NCI-H82 treated with DMSO at 0.1 percent for 48 hours (cell line): ENCODE measurements at regions not wholly inside any gene's neighbourhood (a gene's known extent, or its start where the extent isn't known, plus 50 kb on each side); places are given as distances from the start of the nearest gene placed in this dataset.

Source experiments
- DNase-seq: peaks from one replicate; lab custom pipeline; 2025; ENCODE audit not compliant: unreplicated experiment; lab: John Stamatoyannopoulos, UW

DNA sequence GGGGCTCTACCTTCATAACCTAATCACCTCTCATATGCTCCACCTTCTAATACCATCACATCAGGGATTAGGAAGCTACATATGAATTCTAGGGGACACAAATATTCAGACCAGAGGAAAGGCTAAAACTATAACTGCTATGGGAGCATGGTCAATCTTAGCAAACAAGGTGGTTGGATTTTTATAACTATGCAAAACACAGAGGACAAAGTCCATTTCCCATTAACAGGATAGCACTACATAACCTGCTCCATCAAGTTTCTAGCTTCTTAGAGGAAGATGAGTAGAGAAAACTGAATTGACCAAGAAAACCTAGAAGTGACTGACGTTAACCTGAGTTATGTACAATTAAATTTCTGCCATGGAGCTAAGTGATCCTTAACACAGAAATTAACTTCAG is 398.6 kb downstream of the TBL1XR1 start:
- no peak for DNase-seq

DNA sequence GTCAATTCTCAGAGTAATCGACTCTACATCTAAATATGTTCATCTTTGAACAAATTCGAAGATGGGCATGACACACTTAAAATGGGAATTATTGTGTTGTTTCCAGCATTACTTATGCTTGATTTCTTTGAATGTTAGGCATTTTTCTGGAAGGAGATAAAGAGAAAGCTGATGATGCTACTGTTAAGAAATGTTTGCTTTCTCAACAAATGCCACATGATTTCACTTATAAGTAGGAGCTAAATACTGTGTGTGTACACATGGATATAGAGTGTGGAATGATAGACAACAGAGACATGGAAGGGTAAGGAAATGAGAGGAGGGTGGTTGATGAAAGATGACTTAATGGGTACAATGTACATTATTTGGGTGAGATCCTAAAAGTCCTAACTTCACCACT is 400.9 kb downstream of the TBL1XR1 start:
- no peak for DNase-seq

GRCh38 chr3:176795891-176796290 is 401.4 kb downstream of the TBL1XR1 start:
- no peak for DNase-seq

DNA sequence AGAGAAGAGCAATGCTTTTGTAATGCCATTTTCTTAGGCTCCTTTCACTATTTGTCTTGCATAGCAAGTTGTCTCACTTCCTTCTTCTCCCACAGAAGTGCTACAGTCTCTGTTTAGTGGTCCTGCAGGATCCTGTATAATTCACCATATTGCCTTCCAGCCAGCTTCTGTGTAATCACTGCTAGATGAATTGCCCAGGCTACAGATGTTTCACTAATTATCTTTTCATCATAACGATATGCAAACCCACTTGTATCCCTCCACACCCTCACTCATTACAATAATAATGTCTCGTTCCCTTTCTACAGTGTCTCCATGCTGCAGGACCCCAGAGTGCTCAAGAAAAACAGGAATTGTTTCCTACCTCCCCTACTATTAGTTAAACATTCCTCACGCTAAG is 402.9 kb downstream of the TBL1XR1 start:
- no peak for DNase-seq

- no peak for DNase-seq
Observed at GRCh38 chr3:176789947-176790346, 407.3 kb downstream of the TBL1XR1 start.

- DNase-seq, result no peak
Observed at GRCh38 chr3:176789281-176789705, 408.0 kb downstream of the TBL1XR1 start.

GRCh38 chr3:176787506-176787905 is 409.8 kb downstream of the TBL1XR1 start:
- no peak for DNase-seq

GRCh38 chr3:176785171-176785570 is 412.1 kb downstream of the TBL1XR1 start:
- DNase-seq, result no peak

- DNase-seq, result no peak
Observed at GRCh38 chr3:176780766-176781165, 416.5 kb downstream of the TBL1XR1 start.

DNA sequence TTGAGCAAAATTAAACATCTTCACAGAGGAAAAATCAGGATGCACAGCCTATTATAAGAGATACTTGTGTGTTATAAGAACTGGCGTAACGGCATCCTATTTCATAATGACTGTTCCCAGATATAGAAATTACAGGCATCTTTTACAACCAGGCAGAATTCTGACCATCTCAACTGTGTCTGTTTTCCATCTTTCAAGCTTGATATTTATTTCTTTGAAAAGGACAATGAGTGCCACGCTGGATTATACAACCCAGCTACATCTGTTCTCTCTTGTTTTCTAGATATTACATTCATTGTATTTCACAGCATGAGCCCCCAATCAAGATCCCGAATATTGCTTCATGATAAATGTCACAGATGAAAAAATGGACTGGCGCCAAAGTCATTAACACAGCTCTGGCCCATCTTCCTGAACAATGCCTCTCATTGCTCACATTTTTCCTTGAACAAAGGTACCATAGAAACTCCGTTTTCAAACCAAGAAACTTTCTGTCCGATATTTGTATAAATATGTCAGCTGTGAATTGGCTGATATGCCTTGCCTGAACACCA is 420.6 kb downstream of the TBL1XR1 start:
- no peak for DNase-seq

GRCh38 chr3:176769547-176770190 is 427.6 kb downstream of the TBL1XR1 start:
- DNase-seq, result no peak

GRCh38 chr3:176767385-176767784 is 429.9 kb downstream of the TBL1XR1 start:
- DNase-seq, result no peak

GRCh38 chr3:176766862-176767261 is 430.4 kb downstream of the TBL1XR1 start:
- DNase-seq, result no peak

DNA sequence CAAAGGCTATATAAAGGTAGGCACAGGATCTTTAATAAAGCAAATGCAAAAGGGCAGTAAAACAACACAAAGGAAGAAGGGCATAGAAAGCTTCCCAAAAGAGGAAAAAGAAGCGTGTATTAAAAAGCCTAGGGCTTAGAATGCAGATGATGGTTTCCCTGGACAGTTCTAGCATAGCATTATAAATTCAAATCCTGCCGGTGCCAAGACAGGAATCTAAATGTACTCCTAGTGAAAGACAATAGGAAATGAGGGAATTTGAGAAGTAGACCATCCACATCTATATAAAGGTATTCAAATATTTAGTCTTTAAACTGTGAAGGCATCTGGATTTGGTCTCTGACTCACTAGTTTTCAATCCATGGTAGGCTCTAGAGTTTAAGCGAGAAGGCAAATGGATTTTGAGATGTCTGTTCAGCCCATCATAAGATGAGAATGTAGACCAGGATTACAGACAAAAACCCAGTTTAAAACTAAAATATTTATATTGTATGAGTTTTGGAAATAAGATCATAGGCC is 431.8 kb downstream of the TBL1XR1 start:
- no peak for DNase-seq

DNA sequence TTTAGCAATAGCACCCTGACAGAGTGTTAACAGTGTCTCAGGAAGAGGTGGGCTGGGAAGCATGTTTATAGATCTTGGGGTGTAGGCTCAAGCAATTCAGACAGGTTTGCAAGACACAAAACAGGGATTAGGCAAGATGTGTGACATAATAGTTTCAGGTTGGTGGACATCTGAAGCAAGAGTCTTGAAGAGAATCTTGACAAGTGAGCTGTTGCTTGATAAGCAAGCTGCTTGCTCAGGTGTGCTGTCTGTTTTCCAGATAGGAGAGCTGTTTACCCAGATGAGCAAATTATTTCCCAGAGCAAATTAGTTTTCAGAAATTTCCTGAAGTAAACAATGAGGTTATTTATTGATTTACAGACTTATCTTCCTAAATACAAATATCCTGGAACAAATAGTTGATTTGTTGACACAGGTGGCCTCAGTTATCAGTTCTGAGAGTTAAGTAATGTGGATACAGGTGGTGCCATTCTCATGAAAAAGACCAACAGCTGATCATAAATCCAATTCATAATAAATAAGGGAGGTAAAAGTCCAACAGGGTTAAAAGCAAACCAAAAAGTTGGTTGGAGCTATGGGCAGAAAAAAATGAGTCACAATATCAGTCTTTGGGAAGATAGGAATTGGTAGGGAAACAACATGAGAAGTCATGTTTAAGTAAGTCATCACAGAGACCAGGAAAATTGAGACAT is 437.3 kb downstream of the TBL1XR1 start:
- DNase-seq, result no peak

DNA sequence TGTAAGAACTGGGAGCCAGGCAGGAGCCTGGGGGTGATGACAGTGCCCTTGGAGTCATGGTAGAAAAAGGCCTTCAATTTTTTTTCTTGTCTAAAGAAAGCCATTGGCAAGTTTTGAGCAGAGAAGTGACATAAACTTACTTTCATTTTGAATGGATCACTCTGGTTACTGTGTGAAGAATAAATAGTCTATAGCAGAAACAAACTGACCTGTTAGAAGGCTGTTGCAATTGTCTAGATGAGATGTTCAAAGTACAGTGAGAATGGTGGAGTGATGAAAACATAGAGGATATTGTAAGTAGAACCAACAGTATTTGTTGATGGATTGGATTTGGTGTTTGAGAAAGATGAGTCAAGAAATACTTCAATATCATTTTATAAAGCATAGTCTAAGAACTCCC is 439.9 kb downstream of the TBL1XR1 start:
- no peak for DNase-seq

- no peak for DNase-seq
Observed at GRCh38 chr3:176755977-176756376, 441.3 kb downstream of the TBL1XR1 start.

DNA sequence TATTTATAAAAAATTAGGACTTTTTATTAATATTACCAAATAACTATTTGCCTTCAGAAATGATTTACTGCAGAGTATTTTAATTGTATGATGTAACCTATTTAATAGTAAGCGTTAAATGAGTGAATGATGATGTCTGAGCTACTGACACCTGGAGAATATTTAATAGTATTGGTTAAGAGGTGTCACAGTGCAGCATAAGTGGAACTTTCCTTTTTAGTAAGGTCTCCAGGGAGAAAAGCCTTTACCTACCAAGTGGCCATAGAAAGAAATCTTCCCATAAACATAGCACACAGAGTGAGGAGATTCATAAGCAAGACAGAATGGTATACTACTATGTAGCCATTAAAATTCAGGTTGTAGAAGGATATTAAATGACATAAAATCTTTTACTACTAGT is 441.7 kb downstream of the TBL1XR1 start:
- DNase-seq, result no peak

DNA sequence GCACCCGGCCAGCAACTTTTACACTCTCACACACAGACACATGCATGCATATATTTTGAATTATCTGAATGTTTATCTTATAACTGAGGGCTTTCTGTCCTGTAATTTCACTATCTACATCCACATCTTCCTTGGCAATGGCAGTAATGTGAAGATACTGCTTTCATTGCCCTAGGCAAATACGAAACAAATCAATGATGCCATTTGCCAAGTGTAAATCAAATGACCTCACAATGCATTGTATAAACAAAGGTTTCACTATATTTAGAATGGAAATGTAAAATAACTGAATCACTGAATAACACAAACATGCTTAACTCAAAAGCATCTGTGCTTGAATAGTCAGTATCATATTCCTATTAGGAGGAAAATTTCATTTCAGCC is 455.6 kb downstream of the TBL1XR1 start:
- no peak for DNase-seq

GRCh38 chr3:176740906-176741663 is 456.2 kb downstream of the TBL1XR1 start:
- DNase-seq, result no peak

DNA sequence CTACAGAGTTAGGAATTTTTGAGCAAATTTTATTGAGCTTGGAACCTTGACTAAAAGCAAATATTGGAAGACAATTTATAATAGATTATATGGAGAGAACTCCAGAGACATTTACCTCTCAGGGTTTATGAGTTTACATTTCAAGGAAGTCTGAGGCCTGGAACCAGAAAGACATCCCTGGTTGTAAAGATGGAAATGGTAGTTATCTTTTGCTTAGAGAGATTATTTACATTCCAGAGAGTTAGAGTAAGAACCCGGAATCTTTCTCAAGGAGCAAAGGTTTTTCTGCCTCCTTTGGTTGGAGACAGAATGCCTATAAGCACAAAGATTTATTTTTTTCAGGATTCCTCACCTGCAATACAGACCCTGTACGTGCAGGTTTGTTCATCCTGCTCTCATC is 458.1 kb downstream of the TBL1XR1 start:
- DNase-seq, result no peak
